ENCODE measurements at regions not wholly inside any gene's neighbourhood (a gene's known extent, or its start where the extent isn't known, plus 50 kb on each side); places are given as distances from the start of the nearest gene placed in this dataset.

- TF ChIP-seq CTCF (conservative IDR thresholded peaks at IDR 0.05; ENCODE audit: low read depth, low read length) (no peak), EZH2 (IDR thresholded peaks at IDR 0.05; ENCODE audit: low read length, unreplicated experiment) (no peak), EZH2phosphoT487 (IDR thresholded peaks at IDR 0.05; ENCODE audit: borderline replicate concordance, low read length) (no peak)
Observed at GRCh38 chr2:220550995-220551700, 923.7 kb downstream of the SLC4A3 start.
